GM23338 (cell line): ENCODE measurements at regions not wholly inside any gene's neighbourhood (a gene's known extent, or its start where the extent isn't known, plus 50 kb on each side); places are given as distances from the start of the nearest gene placed in this dataset.

ENCODE experiments used
- CREB1 ChIP-seq: fragments of 250-450 bp; sonication (Bioruptor Pico); IDR thresholded peaks from 2 replicates; pipeline ENCODE4 v1.5.0; 2020; ENCODE audit warnings: low read depth, mild to moderate bottlenecking, moderate library complexity
- NANOG ChIP-seq: IDR thresholded peaks from 2 replicates; pipeline ENCODE4 v1.6.1; 2016; ENCODE audit warnings: antibody characterized with exemption, borderline replicate concordance
- POLR2AphosphoS5 ChIP-seq: IDR thresholded peaks from 2 replicates; pipeline ENCODE4 v1.6.1; 2016; ENCODE audit warnings: antibody characterized with exemption, low read depth
- STAT1 ChIP-seq: IDR thresholded peaks from one replicate; pipeline ENCODE4 v1.6.1; 2016; ENCODE audit warnings: antibody characterized with exemption; ENCODE audit not compliant: unreplicated experiment
- TF ChIP-seq, protein P1 (sequence below): IDR thresholded peaks from one replicate; pipeline ENCODE4 v1.6.1; 2018; ENCODE audit warnings: antibody characterized with exemption; ENCODE audit not compliant: unreplicated experiment
- TF ChIP-seq, protein P2 (sequence below), 2 experiments: fragments of 200-600 bp in 1 of 2; sonication (generic) in 1 of 2; conservative IDR thresholded peaks; 2 replicates each; pipeline versions ENCODE4 v1.5.1 to v1.6.1; 2016 to 2017; ENCODE audit warnings: antibody characterized with exemption in 2 of 2, low read depth in 2 of 2, mild to moderate bottlenecking in 2 of 2, moderate library complexity in 1 of 2

DNA sequence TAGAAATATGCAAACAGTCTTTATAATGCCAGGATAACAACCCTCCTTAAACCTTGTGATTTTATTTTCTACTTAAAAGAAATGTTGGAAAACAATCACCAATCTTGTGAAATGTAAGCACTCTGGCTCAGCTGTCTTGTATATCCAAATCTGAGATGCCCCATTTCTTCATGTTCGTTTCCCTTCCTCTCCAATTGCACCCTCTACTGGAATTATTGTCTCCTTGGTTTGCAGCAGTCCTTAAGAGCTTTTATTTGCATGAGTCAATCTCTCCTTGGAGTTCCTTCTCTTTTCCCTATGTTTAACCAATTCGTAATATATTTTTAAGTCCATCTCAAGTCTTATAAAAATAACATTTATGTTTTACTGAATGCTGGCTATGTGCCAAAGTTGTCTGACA is 362.0 kb upstream of the CDH10 start:
- TF ChIP-seq, protein P1, sequence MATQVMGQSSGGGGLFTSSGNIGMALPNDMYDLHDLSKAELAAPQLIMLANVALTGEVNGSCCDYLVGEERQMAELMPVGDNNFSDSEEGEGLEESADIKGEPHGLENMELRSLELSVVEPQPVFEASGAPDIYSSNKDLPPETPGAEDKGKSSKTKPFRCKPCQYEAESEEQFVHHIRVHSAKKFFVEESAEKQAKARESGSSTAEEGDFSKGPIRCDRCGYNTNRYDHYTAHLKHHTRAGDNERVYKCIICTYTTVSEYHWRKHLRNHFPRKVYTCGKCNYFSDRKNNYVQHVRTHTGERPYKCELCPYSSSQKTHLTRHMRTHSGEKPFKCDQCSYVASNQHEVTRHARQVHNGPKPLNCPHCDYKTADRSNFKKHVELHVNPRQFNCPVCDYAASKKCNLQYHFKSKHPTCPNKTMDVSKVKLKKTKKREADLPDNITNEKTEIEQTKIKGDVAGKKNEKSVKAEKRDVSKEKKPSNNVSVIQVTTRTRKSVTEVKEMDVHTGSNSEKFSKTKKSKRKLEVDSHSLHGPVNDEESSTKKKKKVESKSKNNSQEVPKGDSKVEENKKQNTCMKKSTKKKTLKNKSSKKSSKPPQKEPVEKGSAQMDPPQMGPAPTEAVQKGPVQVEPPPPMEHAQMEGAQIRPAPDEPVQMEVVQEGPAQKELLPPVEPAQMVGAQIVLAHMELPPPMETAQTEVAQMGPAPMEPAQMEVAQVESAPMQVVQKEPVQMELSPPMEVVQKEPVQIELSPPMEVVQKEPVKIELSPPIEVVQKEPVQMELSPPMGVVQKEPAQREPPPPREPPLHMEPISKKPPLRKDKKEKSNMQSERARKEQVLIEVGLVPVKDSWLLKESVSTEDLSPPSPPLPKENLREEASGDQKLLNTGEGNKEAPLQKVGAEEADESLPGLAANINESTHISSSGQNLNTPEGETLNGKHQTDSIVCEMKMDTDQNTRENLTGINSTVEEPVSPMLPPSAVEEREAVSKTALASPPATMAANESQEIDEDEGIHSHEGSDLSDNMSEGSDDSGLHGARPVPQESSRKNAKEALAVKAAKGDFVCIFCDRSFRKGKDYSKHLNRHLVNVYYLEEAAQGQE = no peak
- TF ChIP-seq, protein P2, sequence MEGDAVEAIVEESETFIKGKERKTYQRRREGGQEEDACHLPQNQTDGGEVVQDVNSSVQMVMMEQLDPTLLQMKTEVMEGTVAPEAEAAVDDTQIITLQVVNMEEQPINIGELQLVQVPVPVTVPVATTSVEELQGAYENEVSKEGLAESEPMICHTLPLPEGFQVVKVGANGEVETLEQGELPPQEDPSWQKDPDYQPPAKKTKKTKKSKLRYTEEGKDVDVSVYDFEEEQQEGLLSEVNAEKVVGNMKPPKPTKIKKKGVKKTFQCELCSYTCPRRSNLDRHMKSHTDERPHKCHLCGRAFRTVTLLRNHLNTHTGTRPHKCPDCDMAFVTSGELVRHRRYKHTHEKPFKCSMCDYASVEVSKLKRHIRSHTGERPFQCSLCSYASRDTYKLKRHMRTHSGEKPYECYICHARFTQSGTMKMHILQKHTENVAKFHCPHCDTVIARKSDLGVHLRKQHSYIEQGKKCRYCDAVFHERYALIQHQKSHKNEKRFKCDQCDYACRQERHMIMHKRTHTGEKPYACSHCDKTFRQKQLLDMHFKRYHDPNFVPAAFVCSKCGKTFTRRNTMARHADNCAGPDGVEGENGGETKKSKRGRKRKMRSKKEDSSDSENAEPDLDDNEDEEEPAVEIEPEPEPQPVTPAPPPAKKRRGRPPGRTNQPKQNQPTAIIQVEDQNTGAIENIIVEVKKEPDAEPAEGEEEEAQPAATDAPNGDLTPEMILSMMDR (conservative IDR thresholded peaks at IDR 0.05; ENCODE audit: low read depth in 2 of 2) = peak; percentile 73 to 77
- TF ChIP-seq POLR2AphosphoS5 = no peak
- no peak for TF ChIP-seq CREB1 (CRISPR knock-in tag)
- TF ChIP-seq STAT1 = no peak
- TF ChIP-seq NANOG = no peak
